ENCODE measurements at regions not wholly inside any gene's neighbourhood (a gene's known extent, or its start where the extent isn't known, plus 50 kb on each side); places are given as distances from the start of the nearest gene placed in this dataset.
"Not testable (repeated sequence)": the region's sequence is repeated elsewhere in the genome, so short reads cannot be mapped to it uniquely, and the experiment has no call there.

DNA sequence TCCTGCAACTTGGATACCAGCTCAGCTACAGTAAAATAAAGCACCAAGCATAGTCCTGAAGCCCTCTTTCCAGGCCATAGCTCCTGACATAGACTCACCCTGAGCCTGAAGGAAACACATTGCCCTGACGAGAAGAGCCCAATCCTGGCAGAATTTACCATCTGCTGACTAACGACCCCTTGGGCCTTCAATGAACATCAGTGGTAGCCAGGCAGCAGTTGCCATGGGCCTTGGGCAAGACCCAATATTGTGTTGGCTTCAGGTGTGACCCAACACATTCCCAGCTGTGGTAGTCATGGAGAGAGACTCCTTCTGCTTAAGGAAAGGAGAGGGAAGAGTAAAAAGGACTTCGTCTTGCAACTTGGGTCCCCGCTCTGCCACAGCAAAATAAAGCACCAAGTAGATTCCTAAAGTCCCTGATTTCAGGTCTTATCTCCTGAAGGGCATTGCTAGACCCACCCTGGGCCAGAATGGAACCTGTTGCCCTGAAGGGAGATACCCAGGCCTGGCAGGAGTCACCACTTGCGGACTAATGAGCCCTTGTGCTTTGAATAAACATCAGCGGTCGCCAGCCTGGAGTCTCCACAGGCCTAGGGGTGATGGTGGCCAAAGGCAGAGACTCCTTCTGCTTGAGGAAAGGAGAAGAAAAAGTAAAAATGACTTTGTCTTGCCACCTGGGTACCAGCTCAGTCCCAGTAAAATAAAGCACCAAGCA lies 902.6 kb downstream of the C4orf33 start:
- no peak for DNase-seq (ENCODE audit: low read depth, low spot score)

DNA sequence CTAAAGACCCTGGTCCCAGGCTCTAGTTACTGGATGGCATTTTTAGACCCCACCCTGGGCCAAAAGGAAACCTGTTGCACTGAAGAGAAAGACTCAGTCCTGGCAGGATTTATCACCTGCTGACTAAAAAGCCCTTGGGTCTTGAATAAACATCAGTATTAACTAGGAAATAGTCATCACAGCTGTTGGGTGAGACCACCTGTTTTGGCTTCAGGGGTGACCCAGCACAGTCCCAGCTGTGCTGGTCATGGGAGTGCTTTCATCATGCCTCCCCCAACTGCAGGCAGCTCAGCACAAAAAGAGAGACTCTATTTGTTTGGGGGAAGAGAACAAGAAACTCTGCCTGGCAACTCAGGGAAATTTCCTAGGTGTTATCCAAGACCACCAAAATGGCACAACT lies 903.2 kb downstream of the C4orf33 start:
- no peak for DNase-seq (ENCODE audit: low read depth, low spot score)

DNA sequence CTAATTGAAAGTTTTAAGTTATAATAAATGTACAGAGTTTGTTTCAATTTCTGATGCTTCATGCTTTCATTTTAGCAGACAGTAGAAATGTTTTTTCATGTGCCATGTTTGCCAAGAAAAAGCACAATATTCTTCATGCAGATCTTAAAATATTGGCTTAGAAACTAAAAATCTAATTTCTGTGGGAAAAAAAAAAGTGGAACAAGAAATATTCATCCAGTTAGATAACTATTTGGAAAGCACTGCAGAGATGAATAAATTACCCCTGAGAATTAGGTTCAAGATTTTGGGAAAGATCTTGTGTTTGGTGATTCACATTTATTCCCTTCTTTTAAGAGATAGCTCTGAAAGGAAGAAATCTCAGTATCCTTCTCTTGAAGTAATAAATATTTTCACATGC lies 912.5 kb downstream of the C4orf33 start:
- DNase-seq (ENCODE audit: low read depth, low spot score): no peak

DNA sequence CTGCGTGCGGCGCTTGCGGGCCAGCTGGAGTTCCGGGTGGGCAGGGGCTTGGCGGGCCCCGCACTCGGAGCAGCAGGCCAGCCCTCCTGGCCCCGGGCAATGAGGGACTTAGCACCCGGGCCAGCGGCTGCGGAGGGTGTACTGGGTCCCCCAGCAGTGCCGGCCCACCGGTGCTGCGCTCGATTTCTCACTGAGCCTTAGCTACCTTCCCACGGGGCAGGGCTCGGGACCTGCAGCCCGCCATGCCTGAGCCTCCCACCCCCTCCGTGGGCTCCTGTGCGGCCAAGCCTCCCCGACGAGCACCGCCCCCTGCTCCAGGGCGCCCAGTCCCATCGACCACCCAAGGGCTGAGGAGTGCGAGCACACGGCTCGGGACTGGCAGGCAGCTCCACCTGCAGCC lies 916.9 kb downstream of the C4orf33 start:
- not testable (repeated sequence) for DNase-seq (ENCODE audit: low read depth, low spot score)

DNA sequence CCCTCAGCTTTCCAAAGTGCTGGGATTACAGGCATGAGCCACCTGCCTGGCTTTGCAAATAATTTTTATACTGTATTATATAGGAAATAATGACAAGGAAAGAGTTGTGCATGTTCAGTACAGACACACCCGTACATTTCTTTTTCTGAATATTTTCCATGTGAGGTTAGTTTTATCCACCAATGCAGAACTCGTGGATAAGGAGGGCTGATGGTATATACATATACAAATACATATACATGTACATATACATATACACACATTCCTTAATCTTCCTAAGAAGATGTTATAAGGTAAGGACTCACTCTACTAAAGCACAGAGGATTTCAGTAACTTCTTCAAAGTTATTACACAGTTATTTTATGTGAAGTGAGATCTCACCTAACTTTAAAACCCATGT lies 925.8 kb downstream of the C4orf33 start:
- no peak for DNase-seq (ENCODE audit: low read depth, low spot score)

DNA sequence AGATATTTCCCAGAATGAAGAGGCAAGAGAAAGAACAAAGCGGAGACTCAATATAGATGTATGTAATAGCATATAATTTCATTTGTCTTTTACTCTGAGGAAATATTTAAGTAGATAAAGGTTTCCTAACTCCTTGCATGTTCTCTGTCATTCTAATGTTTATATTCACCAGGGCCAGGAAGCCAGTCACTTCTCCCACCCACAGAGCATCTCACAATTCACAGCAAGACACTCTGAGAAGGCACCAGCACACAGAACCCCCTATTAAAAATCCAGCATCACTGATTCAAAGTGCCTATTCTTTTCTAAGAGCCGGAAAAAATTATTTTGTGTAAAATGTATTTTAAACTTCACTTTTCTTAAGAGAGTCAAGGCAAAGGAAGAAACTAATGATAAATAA lies 927.1 kb downstream of the C4orf33 start:
- DNase-seq (ENCODE audit: low read depth, low spot score): no peak

DNA sequence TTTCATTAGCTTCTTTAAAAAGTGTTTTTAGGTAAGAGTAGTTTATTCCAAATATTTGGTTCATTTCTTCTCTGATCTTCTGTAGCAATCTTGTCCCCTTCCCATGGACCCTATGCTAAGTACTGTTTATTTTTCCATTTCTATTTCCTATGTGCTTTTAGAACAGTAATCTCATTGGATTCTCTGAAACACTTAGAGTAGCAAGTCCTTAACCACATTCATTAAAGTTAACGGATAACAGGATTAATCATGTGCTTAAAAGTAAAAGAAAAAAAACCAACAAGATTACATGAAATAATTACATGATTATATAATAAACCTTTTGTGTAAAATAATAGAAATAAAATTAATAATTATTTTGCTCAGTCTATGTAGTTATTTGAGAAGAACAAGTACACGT lies 929.7 kb downstream of the C4orf33 start:
- no peak for DNase-seq (ENCODE audit: low read depth, low spot score)

DNA sequence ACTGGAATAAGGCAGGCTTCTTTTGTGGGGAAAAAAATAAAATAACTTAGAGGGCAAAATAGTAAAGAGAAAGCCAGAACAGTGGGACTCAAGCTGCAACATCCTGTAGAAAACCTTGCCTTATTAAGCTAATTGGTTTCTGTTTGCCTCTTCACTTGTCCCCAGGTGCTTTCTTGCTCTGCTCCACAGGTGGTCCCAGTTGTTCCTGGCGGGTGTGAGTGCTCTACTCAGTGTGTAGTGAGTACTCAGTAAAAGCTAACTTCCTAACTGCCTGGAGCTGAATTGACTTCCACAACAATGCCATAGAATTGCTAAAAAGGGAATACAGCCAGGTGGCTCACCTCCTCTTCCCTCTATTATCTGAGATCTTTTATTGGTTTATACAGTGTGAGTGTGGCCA lies 930.2 kb downstream of the C4orf33 start:
- DNase-seq (ENCODE audit: low read depth, low spot score): no peak

DNA sequence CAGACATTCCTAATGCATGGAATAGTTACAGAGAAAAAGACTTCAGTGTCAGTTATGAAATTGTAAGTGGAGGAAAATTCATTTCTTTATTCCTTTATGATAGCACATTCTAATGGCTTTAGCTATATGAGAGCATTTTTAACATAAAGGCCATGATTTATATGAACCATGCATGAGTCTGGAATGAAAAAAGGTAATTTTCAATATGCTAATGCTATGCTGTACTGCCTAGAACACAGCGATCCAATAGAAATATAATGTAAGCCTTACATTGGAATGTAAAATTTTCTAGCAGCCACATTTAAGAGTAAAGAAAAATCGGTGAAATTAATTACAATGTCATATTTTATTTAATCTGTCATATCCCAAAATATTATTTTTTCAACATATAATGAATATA lies 932.0 kb downstream of the C4orf33 start:
- no peak for DNase-seq (ENCODE audit: low read depth, low spot score)

DNA sequence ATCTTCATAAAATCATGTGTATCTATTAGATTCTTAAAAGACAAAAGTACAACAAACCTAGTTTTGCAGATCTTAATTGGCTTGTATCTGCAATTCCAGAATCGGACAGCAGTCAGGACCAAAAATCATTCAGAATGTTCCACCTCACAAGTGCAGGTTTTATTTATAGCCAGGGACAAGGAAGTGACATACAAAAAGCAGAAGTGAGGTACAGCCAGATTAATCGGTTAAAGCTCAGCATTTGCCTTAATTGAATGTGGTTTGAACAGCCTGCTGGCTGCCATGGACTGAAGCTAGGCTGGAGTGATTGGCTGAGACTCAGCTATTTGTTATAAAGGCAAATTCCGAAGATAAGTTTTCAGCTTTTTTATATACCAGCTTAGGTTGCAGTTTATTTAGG lies 932.6 kb downstream of the C4orf33 start:
- no peak for DNase-seq (ENCODE audit: low read depth, low spot score)

DNA sequence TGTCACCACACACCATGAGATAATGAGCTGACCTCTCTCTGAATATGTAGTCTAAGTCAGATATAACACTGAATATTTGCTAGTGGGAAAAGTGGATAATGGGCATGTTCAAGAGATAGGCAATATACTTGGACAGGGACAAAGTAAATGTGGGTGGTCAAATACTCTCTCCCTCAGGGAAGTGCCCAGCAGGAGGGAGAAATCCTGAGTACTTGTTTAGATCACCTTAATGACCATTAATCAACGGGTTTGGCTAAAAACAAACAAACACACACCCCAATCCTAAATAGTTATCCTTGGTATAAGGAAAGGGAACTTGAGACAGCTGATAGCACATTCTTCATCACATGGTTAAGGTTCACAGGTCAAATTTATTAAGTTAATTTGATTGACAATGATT lies 933.5 kb downstream of the C4orf33 start:
- no peak for DNase-seq (ENCODE audit: low read depth, low spot score)

DNA sequence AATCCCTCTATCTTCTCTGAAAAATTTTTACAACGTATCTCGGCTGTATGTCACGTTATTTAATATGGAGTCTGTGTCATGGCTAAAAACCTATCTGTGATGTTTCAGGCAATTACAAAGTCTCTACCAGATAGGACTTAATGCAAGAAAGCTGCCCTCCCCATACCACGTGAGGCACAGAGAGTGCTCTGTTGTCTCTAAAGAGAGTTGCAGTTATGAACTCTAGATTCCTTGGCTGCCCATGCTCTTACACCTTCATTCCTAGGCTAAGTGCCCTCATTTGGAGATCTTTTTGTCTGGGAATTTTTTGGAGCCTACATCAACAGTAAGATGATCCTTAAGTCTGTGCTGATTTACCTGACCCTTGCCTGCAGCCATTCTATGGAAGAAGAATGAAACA lies 935.9 kb downstream of the C4orf33 start:
- DNase-seq (ENCODE audit: low read depth, low spot score): no peak

DNA sequence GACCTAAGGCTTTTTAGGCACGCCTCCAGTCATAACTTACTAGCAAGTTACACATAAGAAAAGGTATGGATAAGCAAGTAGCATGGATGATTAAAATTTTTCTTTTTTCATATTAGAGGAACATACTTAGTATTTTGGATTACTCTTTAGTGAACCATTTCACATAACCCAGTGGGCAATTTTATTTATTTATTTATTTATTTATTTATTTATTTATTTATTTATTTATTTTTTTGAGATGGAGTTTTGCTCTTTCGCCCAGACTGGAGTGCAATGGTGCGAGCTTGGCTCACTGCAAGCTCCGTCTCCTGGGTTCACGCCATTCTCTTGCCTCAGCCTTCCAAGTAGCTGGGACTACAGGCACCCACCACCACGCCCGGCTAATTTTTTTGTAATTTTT lies 937.7 kb downstream of the C4orf33 start:
- DNase-seq (ENCODE audit: low read depth, low spot score): not testable (repeated sequence)

DNA sequence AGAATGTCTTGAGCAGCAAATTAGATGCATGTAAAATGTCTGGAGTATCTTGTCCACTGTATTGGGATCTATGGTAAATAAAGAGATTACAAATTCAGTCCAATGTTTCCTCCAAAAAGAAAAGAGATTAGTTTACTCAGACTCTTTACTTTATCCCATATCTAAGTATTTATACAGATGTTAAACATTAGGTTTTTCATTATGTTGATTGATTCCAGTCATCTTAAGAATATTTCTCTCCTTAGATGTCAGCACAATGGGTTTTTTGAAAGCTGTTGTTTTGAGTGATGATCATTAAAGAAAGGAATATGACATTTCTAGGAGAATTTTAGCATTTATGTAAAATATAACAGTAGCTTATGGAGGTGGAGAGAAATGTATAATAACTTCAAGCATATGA lies 938.9 kb downstream of the C4orf33 start:
- DNase-seq (ENCODE audit: low read depth, low spot score): no peak

DNA sequence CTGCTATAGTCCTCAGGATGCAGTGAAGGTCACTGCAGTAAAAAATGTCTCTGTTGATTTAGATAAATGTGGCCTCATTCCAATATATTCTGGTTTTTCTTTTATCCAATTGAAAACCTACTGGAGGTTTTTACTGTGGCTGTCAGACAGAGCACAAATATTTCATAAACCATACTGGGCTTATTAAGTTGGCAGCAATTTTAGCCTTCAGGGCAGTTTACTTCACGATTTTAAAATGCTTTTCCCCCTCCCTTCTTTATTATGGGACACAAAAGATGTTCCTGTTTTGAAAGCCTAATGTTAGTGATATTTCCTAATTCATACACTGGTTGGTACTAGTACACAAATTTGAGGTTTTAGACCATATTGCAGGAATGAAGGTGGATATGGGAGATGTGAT lies 939.4 kb downstream of the C4orf33 start:
- DNase-seq (ENCODE audit: low read depth, low spot score): no peak

DNA sequence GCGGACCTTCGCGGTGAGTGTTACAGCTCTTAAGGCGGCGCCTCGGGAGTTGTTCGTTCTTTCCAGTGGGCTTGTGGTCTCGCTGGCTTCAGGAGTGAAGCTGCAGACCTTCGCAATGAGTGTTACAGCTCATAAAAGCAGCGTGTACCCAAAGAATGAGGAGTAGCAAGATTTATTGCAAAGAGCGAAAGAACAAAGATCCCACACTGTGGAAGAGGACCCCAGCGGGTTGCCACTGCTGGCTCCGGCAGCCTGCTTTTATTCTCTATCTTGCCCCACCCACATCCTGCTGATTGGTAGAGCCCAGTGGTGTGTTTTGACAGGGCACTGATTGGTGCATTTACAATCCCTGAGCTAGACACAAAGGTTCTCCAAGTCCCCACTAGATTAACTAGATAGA lies 941.9 kb downstream of the C4orf33 start:
- DNase-seq (ENCODE audit: low read depth, low spot score): not testable (repeated sequence)

DNA sequence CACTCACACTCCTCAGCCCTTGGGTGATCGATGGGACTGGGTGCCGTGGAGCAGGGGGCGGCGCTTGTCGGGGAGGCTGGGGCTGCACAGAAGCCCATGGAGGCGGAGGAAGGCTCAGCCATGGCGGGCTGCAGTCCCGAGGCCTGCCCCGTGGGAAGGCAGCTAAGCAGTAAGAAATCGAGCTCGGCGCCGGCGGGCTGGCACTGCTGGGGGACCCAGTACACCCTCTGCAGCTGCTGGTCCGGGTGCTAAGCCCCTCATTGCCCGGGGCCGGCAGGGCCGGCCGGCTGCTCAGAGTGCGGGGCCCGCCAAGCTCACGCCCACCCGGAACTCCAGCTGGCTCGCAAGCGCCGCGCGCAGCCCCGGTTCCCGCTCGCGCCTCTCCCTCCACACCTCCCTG lies 942.6 kb downstream of the C4orf33 start:
- DNase-seq (ENCODE audit: low read depth, low spot score): not testable (repeated sequence)

DNA sequence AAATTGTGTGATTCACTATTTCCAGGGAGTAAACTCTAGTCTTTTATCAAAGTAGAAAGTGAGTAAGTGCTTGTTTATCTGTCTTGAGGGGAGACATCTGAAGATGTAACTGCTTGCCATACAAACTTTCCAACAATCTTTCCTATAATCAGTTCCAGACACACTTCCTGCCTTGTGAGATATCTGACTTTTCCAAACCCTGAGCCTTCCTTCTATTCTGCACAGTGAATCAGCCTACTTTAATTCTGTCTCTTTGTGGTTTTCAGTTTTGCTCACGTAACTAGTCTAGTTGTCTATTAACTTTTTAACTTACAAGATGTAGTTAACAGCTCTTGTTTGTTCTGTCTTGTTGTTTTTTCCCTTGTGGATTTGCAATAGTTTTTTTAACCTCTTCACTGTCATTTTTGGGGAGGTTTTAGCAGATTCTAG lies 947.8 kb downstream of the C4orf33 start:
- DNase-seq (ENCODE audit: low read depth, low spot score): no peak

DNA sequence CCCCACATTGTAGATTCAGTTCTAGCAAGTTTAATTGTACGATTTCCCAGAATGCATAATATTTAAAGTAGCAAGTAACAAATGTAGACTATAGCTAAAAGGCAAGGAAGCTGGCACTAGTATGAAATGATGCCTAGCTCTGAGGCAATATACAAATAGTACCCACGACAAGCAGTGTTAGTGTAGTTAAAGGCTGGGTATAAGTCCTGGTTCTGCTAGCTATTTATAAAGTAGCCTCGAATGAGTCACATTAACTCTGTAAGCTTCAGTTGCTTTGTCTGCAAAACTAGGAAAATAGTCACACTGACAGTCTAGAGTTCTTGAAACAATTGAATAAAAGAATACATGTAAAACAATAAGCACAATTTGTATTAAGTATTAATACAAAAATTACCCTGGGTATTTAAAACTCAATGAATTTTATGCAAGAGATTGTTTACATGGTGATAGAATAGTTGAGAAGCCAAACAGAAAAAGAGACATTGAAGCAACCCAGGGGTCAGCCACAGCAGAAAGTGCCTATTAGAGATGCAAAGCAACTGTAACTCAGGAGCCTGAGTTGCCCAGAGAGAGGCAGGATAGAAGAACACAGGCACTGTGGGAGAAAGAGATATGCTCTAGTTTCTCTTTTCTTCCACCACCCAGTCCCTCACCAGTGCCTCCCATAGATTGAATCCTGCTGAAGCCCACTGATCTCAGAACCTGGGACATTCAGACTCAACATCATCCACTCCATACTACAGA lies 949.0 kb downstream of the C4orf33 start:
- DNase-seq (ENCODE audit: low read depth, low spot score): no peak

DNA sequence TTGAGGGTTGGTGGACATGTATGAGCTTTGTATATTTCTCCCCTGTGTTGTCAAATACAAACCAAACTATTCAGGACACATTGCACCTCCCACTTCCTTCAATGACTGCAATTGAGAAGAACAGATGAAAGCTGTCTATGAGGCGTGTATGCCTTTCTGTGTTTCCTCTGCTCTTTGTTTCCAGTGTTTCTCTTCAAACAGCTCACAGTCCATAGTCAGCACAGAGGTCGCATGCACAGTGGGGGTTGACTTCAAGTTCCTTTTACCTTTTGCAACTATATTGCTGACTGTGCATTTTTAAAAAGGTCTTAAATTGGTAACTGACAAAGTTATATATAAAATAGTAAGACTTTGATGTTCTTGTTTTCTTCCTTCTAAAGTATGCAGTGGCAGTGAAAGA lies 957.8 kb downstream of the C4orf33 start:
- no peak for DNase-seq (ENCODE audit: low read depth, low spot score)

DNA sequence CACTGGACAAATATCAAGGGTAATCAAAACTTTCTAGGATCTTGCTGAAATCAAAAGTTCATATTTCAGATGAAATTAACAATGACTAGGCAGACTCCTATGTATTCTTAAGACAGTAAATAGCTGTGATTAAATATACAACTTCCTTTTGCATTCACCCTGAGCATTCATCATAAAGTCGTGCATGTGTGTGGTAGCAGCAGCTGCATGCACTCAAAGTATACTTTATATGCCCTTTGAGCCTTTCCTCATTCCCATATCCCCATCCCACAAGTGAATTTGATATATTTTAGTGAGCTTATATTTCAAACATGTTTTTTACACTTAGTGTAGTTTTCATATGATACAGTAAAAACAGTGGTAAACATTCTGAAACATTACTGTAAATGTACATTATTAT lies 959.0 kb downstream of the C4orf33 start:
- no peak for DNase-seq (ENCODE audit: low read depth, low spot score)

DNA sequence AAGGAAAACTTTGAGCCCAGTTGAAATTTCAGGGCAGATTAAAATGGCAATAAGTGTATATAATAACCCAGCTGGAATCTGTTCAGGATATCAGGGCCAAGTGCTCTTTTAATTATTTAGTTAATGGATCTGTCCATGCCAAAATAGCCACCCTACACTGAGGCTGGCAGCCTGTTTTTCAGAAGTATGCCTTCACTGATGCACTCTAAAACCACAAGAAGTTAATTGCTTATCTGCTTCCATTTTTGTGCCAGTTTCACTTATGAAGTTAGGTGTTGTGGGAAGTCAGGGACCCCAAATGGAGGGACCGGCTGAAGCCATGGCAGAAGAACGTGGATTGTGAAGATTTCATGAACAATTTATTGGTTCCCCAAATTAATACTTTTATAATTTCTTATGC lies 960.3 kb downstream of the C4orf33 start:
- DNase-seq (ENCODE audit: low read depth, low spot score): no peak

DNA sequence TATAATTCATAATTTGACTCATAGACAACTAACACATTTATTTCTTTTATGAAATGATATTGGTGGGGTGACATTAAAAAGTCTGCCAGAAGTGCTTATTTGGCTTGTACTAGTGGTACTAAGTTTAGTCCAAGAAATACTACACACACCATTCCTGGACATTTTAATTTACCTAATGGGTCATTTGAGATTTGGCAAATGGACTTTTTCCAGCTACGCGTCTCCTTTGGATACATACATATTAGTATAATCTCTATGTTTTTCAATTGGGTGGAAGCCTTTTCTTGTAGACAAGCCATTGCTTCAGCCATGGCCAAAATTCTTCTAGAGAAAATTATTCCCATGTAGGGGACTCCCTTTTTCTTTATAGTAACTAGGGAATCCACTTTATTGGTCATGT lies 968.5 kb downstream of the C4orf33 start:
- DNase-seq (ENCODE audit: low read depth, low spot score): no peak
